ENCODE measurements at regions not wholly inside any gene's neighbourhood (a gene's known extent, or its start where the extent isn't known, plus 50 kb on each side); places are given as distances from the start of the nearest gene placed in this dataset.
A peak's percentile ranks its signal among the peaks of the same experiment; 100 is the strongest.

DNA sequence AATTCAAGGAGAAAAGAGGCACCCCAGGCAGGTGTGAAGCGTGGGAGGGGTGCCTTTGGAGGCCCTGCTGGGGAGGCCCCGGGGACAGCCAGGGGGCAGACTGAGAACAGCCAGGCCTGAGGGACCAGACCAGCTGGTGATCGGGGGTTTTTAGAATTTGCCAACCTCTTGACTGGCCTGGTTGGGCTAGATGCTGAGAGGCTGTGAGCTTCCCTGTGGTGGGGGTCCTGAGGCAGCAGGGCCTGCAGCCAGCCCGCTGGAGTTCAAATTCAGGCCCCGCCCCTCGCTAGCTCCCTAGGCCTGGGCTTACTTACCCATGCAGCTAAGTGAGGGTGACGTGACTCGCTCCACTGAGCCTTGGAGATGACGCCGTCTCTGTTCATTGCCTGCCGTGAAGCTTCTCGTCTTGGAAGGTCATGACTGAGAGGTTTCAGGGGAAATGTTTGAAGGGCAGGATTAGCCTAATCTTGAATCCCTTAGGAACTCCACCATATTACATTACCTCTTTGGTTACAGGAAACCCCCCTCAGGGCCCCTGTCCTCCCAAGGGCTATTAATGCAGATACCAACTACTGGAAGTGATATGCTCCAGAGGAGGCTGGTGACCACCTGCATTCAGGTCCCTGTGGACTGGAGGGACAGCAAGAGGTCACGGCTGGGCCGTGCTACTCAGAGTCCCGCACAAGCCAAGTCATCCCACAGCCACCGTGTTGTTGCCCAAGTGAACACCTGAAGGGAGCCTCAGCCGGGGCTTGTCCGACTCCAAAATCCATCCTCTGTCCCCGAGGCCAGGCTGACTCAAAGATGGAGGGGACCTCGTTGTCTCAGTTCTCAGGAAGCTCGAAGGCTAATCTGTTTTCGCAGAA lies 73.9 kb upstream of the DUSP22 start:
- TF ChIP-seq, protein P1, sequence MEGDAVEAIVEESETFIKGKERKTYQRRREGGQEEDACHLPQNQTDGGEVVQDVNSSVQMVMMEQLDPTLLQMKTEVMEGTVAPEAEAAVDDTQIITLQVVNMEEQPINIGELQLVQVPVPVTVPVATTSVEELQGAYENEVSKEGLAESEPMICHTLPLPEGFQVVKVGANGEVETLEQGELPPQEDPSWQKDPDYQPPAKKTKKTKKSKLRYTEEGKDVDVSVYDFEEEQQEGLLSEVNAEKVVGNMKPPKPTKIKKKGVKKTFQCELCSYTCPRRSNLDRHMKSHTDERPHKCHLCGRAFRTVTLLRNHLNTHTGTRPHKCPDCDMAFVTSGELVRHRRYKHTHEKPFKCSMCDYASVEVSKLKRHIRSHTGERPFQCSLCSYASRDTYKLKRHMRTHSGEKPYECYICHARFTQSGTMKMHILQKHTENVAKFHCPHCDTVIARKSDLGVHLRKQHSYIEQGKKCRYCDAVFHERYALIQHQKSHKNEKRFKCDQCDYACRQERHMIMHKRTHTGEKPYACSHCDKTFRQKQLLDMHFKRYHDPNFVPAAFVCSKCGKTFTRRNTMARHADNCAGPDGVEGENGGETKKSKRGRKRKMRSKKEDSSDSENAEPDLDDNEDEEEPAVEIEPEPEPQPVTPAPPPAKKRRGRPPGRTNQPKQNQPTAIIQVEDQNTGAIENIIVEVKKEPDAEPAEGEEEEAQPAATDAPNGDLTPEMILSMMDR (conservative IDR thresholded peaks at IDR 0.05; ENCODE audit: low read length): peak; percentile 58
- TF ChIP-seq EZH2phosphoT487 (IDR thresholded peaks at IDR 0.05; ENCODE audit: borderline replicate concordance, low read depth, low read length): no peak
